SW480 (cell line): ENCODE measurements at regions not wholly inside any gene's neighbourhood (a gene's known extent, or its start where the extent isn't known, plus 50 kb on each side); places are given as distances from the start of the nearest gene placed in this dataset.
A peak's percentile ranks its signal among the peaks of the same experiment; 100 is the strongest.
"Not testable (repeated sequence)": the region's sequence is repeated elsewhere in the genome, so short reads cannot be mapped to it uniquely, and the experiment has no call there.

Experiments used
- DNase-seq: peaks from one replicate; pipeline ENCODE4 v3.0.0-alpha.2; 2016; ENCODE audit warnings: low spot score

GRCh38 chr3:159455741-159456181 lies 532.9 kb upstream of the IL12A start:
- DNase-seq, result no peak

DNA sequence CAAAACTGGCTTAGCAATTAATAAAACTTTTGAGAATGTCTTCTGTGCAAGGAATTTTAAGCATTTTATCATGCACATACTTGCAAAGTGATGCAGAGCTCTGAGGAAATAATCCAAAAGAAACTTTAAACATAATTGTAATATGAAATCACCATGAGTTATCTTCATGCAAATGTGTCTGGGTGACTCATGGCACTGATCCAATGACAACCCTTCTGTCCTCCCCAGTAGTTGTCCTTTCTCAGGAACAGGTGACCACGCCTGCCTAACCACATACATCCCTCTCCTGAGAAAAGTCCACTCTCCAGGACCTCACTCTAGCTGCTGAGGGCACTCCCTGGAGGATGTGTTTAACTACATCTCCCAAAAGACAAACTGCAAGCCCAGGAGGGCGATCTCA lies 530.6 kb upstream of the IL12A start:
- peak; percentile 76 for DNase-seq

DNA sequence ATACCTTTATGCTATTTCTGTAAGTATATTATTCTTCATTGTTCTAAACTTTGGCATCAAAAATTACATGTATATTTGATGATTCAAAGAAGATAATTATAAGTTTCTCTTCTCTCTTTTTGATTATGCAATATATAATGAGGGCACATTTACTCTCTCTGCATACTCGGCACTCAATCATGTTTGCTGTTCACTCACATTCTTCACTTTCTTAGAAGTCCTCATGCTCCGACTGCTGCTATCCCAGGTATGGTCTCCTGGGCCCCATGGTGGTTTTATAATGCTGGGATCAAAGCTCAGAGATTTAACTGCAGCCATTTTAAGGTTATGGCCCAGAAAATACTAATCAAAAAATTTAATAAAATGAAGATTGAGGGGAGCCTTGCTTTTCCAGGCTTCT lies 529.7 kb upstream of the IL12A start:
- no peak for DNase-seq

DNA sequence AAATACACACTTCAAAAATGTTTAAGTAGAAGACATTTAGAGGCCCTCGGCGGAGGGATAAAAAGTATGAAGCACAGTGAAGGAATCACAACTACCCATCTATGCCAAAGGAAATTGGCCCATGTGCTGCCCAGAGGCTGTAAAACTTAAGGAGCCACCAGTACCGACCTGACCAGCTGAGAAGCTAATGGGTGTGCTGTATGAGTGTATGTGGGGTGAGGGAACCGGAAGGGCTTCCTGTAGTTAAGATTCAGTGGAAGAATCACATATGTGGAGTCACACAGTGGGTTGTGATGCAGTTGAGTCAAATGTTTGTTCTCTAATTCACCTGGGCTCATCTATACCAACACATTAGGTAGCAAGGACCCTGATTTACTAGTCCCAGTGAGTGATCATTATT lies 516.0 kb upstream of the IL12A start:
- no peak for DNase-seq

DNA sequence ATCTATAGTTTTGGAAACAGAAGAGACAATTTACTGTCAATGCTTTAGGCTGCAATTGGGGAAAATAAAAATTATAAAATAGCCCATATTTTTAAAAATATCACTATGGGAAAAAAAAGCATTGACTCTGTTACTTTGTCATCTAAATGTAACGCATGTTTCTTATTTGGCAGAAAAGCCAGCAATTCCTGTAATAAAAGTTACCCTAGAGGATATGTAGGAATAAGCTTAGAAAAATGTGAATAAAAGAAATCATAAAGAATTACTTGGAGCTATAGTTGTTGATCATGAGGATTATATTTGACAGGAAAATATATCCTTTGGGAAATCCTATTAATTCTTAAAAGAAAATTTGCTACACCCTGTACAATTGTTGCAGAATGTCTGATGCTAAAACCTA lies 515.4 kb upstream of the IL12A start:
- no peak for DNase-seq

- DNase-seq, result no peak
These were observed 508.6 kb upstream of the IL12A start for GRCh38 chr3:159480046-159480445.

- DNase-seq, result no peak
These were observed 506.2 kb upstream of the IL12A start for GRCh38 chr3:159482241-159482993.

- DNase-seq, result no peak
These were observed 505.7 kb upstream of the IL12A start for GRCh38 chr3:159482994-159483367.

DNA sequence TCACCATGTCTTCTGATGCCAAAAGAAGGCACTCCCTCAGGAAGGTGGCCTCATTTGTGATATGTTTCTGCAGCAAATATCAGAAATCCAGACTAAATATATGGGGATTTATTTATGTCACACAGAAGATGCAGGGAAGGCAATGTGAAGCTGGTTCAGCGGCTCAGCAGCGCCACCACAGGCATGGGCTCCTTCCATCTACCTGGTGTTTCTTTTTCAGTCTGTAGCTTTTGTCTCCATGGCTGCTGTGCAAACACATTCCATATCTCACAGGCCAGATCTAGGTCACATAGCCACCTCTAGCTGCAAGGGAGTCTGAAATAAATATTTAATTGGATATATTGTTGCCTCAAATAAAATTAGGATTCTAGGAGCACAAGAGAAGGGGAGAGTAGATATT lies 502.1 kb upstream of the IL12A start:
- peak; percentile 15 for DNase-seq

DNA sequence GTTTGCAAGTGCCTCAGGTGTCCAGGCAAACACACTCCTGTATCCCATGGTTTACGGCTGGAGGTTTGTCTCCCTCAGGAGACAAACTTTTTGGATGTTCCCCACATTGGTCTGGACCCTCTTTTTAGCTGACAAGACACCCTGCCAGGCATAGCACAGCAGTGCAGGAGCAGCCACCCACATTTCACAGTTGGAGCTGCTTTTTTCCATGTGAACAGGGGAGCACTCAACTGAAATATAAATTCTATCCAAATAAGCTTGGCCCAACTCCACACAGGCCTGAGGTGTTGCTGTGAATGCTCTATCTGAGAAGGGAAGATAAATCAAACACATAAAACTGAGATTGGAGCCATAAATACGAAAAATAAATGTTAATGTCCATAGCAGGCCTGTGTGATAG lies 501.3 kb upstream of the IL12A start:
- no peak for DNase-seq

DNA sequence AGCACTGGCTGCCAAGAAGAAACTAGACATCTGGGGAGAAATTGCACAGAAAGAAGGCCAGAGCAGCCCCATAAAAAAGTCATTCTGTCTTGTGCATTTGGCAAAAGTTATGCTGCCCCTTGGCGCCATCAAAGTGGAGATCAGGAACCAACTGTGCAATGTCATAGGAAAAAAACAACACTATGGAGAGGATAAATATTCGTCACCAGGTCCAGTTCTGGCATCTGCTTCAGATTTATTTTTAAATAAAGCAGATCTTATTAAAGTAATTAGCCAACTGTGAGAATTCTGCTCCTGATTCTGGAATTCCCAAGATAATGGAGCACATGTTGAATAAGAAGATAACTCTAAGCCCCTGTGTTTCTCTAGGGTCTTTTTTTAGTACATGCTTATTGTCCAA lies 500.0 kb upstream of the IL12A start:
- DNase-seq, result no peak

DNA sequence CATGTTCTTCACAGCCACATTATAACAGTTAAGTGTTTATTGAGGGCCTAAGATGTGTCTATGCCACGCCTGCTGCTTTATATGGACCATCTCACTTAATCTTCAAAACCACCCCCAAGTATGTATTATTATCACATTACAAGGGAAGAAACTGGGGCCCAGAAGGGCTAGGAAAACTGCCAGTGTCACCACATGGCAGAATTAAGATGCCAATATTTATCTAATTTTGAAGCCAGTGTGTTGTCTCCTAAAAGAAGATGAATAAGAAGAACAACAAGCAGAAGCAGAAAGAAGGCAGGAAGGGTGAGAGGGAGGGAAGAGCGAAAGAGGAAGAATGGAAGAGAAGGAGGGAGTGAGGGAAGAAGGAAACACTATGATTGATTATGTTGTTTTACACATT lies 491.3 kb upstream of the IL12A start:
- no peak for DNase-seq

GRCh38 chr3:159499031-159499793 lies 489.4 kb upstream of the IL12A start:
- DNase-seq, result peak; percentile 28

DNA sequence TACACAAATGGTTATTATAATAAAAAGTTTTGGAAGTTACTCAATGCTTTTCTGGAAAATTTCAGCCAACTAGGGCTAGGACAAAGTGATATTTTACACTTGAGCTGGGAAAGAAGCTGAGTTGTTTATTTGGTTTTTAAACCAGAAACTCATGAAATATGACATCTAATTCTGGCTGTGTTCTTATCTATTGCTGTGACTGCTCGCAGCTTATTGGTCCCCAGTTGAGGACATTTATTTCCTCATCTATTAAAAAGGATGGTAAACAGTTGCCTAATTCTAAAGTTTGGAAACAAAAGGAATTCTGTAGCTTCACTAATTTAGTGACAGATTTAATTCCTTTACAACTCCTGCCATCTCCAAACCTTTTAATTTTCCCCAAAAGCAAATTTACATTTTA lies 487.6 kb upstream of the IL12A start:
- no peak for DNase-seq

GRCh38 chr3:159502986-159503385 lies 485.6 kb upstream of the IL12A start:
- no peak for DNase-seq

DNA sequence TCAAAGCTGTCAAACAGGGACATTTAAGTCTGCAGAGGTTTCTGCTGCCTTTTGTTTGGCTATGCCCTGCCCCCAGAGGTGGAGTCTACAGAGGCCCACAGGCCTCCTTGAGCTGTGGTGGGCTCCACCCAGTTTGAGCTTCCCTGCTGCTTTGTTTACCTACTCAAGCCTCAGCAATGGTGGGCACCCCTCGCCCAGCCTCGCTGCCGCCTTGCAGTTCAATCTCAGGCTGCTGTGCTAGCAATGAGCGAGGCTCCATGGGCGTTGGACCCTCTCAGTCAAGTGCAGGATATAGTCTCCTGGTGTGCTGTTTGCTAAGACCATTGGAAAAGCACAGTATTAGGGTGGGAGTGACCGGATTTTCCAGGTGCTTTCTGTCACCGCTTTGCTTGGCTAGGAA lies 477.6 kb upstream of the IL12A start:
- DNase-seq, result not testable (repeated sequence)

- DNase-seq, result no peak
These were observed 475.2 kb upstream of the IL12A start for GRCh38 chr3:159513444-159513843.

DNA sequence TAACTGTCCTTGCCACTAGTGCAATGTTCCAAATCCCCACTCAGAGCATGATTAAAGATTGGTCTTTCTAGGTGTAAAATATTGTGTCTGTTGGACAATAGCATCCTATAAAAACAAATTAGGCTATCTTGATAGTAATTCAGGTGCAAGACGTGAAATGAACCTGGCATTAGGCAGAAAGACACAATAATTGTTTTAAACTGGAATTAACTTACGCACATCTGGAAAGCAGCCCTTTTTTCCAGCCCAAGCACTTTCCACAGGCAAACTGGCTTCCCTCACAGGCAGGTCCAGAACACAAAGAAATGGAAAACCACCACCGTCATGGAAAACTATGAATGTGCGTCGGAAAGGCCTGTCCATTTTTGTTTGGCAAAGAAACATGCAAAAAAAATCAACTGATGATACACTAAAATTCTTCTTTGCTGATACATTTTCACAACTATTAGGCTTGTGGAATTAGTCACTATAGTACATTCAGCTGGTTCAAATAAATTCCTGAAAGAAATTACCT lies 474.7 kb upstream of the IL12A start:
- DNase-seq, result no peak

GRCh38 chr3:159517105-159517504 lies 471.5 kb upstream of the IL12A start:
- DNase-seq, result no peak

DNA sequence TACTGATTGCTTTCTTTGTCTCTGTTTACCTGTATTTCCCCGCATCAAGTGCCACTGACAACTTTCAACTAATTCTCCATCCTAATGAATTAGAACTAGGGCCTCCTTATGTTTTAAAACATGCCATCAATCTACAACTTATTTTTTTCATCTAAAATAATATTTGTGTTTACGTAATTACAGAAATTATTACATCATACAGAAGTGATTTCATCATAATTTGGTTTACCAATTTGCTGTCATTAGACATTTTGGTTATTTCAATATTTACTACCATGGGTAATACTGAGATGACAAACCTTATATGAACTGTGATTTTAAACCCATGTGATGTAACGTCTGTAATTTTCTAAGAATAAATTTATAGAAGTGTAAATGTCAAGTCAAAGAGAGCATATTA lies 468.0 kb upstream of the IL12A start:
- DNase-seq, result no peak

- no peak for DNase-seq
These were observed 466.4 kb upstream of the IL12A start for GRCh38 chr3:159522276-159522675.

- DNase-seq, result no peak
These were observed 460.3 kb upstream of the IL12A start for GRCh38 chr3:159528251-159528895.

- no peak for DNase-seq
These were observed 456.1 kb upstream of the IL12A start for GRCh38 chr3:159532577-159532976.
